AG09319 (cell line): ENCODE measurements at regions not wholly inside any gene's neighbourhood (a gene's known extent, or its start where the extent isn't known, plus 50 kb on each side); places are given as distances from the start of the nearest gene placed in this dataset.

ENCODE experiments used
- DNase-seq: peaks from one replicate; pipeline ENCODE4 v3.0.0-alpha.2; 2010; ENCODE audit warnings: low read depth; ENCODE audit errors: extremely low read depth
- CTCF ChIP-seq: IDR thresholded peaks from 2 replicates; pipeline ENCODE4 v1.5.1; 2011; ENCODE audit warnings: low read depth, mild to moderate bottlenecking, inconsistent platforms, low read length, moderate library complexity

GRCh38 chr12:77569876-77570275, 260.8 kb upstream of the NAV3 start:
- no peak for DNase-seq
- no peak for TF ChIP-seq CTCF

- no peak for DNase-seq
- TF ChIP-seq CTCF = no peak
Measured at GRCh38 chr12:77560714-77561113, 270.0 kb upstream of the NAV3 start.

GRCh38 chr12:77559400-77560074, 271.2 kb upstream of the NAV3 start:
- no peak for TF ChIP-seq CTCF
- no peak for DNase-seq

- DNase-seq = no peak
- no peak for TF ChIP-seq CTCF
Measured at GRCh38 chr12:77555074-77555473, 275.6 kb upstream of the NAV3 start.

- DNase-seq = no peak
- no peak for TF ChIP-seq CTCF
Measured at GRCh38 chr12:77553976-77554619, 276.6 kb upstream of the NAV3 start.

- DNase-seq = no peak
- no peak for TF ChIP-seq CTCF
Measured at GRCh38 chr12:77549383-77550128, 281.1 kb upstream of the NAV3 start.

GRCh38 chr12:77548797-77549196, 281.9 kb upstream of the NAV3 start:
- DNase-seq = no peak
- TF ChIP-seq CTCF = no peak
